ENCODE measurements at regions not wholly inside any gene's neighbourhood (a gene's known extent, or its start where the extent isn't known, plus 50 kb on each side); places are given as distances from the start of the nearest gene placed in this dataset.

DNA sequence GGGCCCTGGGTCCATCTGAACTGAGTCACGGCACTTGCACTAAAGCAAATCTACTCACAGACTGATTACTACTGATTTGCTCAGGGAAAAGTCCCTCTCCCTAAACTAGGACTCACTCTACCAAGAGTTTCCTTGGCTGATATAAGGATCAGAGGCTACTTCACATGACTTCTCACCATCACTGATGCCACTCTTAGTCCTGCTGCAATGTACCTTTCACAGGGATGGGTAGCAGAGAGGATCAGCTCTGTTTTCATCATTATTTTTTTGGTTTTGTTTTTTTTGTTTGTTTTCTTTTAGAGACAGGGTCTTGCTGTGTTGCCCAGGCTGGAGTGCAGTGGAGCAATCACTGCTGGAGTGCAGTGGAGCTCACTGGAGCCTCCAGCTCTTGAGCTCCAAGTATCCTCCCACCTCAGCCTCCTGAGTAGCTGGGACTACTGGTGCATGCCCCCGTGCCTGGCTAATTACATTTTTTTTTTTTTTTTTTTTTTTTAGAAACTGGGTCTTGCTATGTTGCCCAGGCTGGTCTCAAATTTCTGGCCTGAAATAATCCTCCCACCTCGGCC is 200.6 kb downstream of the JCAD start:
- no peak for DNase-seq (ENCODE audit: low read depth in 2 of 3, low spot score in 2 of 3)

DNA sequence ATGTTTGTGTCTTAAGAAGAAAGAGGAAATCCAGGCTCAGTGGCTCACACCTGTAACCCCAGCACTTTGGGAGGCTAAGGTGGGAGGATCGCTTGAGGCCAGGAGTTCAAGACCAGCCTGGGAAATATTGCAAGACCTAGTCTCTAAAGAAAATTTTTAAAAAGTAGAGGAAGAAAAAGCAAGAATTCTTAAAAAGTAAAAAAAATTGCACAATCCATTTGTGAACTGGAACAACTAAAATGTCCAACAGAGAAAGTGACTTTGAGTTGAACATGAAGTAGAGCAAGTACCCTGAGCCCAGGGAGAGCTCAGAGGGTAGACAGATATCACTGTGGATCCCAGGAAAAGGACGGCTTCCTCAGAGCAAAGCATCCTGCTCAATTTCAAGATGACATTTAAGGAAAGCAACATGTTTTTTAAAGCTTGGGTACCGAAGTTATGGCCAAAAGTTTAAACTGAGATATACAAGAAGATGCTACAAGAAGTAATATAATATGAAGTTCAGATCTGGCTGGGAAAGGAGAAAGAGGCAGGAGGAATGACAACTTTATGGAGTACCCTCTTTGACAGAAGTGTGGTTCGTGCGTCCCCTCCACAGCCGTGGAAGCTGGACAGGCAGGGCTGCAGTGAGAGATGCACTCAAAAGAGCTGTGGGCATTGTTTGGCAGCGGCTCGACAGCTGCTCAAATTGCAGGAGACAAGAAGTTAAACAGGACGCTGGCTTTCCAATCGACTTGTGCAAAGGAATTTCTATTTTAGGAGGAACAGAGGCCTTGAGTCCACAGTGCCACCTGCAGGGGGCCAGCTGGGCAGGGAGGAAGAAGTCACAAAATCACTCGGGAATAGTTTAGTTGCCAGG is 201.3 kb downstream of the JCAD start:
- DNase-seq (ENCODE audit: low read depth in 2 of 3, low spot score in 2 of 3): peak in 2 of 3 donors; percentile 36 to 55

DNA sequence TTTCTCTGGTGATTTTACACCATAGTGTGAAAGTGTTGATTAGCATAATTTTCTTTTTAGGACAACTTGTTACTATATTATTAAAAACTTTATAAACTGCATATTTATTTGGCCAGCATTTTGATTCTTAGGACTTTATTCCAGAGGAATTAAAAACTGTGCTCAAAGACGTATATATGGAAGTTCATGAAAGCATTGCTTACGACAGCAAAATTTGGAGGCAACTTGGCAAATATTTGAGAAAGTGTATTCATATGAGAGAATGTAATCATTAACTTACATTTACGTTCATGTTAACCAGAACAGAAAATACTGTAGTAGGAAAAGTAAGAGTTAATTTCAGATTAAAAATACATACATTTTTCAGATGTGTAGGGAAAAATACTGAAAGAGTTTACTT is 203.1 kb downstream of the JCAD start:
- DNase-seq (ENCODE audit: low read depth in 2 of 3, low spot score in 2 of 3): no peak

DNA sequence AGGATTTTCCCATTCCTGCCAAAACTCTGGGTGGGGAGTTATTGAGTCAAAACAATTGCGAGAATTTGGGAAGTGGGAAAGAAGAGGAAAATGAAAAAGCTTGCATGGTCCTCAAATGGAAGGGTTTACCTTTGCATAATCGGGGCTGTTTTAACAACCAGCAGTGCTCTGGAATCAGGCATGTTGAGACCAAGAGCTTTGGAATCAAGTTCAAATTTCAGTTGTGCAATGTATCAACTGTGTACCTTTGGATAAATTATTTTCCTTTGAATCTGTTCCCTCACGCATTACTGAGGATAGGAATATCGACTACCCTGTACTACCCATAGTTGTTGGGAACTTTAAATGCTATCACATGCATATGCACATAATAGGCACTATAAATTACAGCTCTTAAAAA is 205.5 kb downstream of the JCAD start:
- no peak for DNase-seq (ENCODE audit: low read depth in 2 of 3, low spot score in 2 of 3)

DNA sequence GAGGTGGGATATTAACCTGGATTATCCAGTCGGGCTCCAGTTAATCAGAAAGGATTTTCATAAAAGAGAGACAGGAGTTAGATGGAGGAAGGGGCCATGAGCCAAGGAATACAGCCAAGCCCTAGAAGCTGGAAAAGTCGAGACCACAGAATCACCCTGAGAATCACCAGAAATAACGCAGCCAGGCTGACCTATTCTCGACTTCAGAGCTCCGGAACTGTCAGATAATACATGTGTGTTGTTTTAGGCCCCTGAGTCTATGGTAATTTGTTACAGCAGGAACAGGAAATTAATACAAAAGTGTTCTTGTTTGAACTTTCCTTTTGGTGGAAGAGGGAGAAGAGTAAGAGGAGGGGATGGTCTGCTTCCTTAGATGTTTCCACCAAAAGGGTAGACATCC is 208.1 kb downstream of the JCAD start:
- DNase-seq (ENCODE audit: low read depth in 2 of 3, low spot score in 2 of 3): no peak

DNA sequence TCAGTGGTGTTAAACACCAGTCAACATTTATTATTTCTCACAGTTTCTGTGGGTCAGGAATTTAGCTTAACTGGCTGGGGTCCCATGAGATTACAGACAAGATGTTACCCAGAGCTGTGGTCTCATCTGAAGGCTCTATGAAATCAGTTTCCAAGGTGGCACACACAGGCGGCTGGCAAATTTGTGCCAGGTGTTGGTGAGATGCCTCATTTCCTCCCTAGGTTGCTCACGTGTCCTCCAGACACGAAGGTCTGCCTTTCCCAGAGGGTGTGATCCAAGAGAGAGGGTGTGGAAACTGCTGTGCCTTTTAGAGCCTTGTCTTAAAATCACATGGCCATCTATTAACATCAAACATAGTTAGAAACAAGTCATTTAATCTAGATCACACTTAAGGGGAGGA is 209.0 kb downstream of the JCAD start:
- DNase-seq (ENCODE audit: low read depth in 2 of 3, low spot score in 2 of 3): no peak

DNA sequence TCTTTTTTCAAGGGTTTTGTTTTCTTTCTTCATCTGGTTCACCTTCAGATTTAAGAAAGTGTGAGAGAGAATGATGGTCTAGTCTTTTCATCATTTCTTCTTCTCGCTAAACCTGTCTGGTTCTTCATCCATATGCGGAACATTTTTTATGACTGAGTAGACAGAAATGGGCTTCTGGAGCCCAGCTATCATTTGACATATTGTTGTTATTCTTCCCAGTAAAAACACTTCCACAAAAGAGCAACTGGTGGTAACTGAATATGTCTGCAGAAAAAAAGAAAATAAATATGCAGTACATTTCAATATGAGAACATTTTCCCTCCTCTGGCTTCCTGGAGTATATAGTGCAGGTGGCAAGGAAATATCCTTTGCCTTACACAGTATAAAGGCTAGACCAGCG is 209.5 kb downstream of the JCAD start:
- no peak for DNase-seq (ENCODE audit: low read depth in 2 of 3, low spot score in 2 of 3)

DNA sequence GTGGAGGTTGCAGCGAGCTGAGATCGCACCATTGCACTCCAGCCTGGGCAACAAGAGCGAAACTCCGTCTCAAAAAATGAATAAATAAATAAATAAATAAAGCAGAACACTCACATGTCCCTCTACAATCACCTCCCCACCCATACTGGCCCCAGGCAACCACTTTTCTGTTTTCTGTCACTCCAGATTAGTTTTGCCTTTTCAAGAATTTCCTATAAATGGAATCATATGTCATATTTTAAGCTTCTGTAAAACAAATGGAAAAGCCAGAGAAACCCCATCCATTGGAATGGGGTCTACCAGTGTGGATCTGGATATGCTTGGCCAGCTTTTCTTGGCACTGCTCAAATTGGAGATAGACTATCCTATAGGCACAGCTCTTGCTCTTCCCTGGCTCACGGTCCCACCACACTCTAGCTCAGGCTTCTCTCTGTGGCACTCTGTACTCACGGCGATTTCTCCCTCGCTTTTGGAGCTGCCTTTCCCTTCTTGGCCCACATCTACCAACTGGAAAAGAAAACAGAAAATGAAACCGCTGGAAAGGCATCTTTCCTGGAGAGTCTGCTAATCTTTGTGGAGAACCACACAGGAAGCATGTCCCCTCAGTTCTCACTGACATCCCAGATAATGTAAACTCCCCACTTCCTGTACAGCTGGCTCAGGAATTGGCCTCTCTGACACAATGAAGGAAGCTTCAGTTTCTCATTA is 210.1 kb downstream of the JCAD start:
- DNase-seq (ENCODE audit: low read depth in 2 of 3, low spot score in 2 of 3): peak in 2 of 3 donors; percentile 67 to 86

DNA sequence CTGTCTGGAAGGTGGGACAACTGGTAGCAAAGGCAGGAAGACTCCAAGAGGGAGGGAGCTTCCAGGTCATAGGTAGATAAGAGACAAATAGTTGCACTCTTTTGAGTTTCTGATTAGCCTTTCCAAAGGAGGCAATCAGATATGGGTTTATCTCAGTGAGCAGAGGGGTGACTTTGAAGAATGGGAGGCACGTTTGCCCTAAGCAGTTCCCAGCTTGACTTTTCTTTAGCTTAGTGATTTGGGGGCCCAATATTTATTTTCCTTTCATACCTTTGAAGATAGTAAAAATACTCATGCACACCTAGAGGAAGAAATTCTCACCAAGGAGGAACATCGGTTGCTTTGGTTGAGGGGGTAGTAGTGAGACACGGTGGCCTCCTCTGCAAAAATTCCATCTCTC is 212.1 kb upstream of the SVIL start:
- no peak for DNase-seq (ENCODE audit: low read depth in 2 of 3, low spot score in 2 of 3)

DNA sequence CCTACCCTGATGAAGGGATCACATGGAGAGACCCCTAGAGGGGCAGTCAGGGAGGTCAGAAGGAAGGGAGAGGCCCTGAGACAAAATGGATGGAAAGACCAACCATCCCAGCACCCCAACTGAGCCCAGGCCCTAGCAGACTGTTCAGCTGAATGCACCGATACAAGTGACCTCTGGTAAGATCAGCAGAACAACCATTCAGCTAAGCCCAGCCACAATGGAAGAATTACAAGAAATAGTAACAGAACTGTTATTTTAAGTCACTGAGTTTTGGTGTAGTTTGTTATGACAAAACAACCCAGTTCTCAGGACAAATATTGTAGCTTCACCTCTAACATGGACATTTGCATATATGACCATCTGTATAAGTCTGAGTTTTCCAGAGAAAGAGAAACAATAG is 210.4 kb upstream of the SVIL start:
- DNase-seq (ENCODE audit: low read depth in 2 of 3, low spot score in 2 of 3): no peak

DNA sequence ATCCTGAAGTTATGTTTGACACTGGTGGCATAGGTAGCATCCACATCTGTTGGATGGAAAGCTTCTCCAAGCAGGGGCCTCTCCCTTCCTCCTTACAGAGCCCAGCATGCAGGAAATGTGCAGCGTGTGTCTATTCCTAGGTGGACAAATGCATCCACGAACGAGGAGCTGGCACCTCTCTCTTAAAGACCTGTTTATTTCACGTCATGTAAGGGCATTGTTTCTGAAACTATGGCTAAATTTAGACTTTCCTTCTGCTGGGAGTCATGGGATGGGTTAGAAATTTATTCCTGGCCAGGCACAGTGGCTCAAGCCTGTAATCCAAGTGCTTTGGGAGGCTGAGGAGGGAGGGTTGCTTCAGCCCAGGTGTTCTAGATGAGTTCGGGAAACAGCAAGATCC is 208.4 kb upstream of the SVIL start:
- DNase-seq (ENCODE audit: low read depth in 2 of 3, low spot score in 2 of 3): no peak

DNA sequence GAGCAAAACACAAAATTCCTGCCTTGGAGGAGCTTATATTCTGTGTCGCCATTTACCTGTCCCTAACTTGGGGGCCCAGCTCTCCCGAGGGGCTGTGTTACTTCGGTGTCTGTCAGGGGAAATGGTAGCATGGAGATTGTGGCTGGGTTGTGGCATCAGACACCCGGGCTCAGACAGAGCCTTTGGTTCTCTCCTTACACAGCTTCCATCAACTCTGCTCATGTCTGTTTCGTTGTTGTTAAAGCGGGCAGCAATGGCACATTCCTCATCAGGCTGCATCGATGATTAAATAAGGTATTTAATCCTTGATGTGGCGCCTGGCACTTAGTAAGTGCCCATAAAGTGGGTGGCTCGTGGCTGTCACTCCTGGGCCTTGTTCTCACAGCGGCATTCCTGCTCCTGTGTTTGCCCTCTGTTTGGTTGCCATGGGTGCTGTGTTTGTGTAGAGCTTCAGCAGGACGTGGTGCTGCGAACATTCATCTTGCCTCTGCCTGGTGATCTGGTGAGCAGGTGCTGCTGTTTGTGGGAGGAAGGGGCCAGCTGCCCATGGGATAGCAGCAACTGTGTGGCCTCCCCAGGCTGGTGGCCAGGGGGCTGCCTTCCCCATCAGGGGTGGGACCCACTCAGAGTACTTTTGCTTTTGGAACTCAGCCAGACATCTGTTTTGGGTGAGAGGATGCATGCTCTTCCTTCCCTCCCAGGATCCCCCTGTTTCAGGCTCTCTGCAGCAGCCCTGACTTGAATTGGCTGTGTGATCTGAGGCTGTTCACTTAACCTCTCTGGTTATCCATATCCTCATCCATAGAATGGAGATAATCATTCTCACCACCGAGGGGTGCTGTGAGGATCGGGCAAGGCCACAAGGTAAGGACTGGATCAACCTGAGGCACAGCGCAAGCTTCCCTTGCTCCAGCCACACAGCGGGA is 207.2 kb upstream of the SVIL start:
- DNase-seq (ENCODE audit: low read depth in 2 of 3, low spot score in 2 of 3): peak in 2 of 3 donors; percentile 89 to 98

DNA sequence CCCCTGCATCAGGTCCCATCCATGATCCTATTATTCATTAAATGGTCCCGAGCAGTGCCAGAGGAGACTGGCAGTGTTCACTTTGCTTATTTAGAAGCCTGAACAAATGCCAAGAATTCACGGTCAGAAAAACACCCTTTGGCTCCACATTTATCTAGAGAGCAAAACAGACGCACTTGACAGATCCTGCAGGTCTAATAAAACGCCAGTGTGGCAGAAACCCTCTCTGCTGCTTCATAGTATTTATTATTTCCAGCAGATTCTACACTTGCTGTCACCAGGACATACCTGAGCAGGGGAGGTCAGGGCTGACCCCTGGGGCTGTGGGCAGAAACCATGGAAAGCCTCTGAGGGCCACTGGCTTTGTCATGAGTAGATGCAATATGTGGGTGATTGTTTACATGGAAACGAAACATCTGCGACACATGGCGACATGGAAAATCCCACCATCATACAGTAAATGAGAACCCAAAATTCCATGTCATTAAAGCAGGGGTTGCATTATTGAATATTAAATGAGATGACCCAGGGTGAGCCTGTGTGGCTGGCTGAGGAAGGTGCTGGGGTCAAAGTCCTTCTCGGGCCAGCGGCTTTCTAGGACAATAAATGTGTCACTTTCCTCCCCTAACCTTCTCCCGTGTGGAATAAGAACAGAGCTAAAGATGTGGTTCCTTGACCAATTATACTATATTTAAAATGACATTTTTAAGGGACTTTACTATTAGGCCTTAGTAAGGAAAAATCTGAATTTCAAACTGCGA is 205.9 kb upstream of the SVIL start:
- DNase-seq (ENCODE audit: low read depth in 2 of 3, low spot score in 2 of 3): no peak

DNA sequence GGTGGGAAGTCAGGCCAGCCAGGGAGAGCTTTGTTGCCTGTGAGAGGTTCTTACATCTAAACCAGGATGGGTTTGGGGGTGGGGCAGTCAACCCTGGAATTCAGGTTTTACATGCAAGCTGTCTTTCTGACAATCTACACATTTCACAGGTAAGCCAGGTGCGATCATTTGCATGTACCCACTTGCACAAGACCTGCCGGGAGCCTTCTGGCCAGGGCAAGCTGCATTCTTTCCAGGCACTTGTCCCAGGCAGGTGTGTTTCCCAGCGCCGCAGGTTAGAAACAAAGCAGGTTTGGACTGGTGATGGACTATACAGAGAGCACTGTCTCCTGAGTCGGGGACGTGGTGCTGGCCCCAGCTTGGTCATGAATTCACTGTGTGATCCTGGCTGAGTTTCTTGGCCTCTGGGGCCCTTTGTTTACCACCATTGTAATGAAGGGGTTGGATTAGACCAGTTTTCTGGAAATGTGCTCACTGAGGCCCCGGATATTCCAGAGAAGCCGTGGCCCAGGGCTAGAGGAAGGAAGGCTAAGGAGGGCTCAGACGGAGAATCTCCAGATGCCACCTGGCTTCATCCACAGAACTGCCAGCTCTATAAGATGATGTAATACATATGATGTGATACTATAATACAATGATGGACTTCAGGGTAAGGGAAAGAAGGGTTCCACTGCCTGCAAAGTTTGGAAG is 205.2 kb upstream of the SVIL start:
- no peak for DNase-seq (ENCODE audit: low read depth in 2 of 3, low spot score in 2 of 3)

DNA sequence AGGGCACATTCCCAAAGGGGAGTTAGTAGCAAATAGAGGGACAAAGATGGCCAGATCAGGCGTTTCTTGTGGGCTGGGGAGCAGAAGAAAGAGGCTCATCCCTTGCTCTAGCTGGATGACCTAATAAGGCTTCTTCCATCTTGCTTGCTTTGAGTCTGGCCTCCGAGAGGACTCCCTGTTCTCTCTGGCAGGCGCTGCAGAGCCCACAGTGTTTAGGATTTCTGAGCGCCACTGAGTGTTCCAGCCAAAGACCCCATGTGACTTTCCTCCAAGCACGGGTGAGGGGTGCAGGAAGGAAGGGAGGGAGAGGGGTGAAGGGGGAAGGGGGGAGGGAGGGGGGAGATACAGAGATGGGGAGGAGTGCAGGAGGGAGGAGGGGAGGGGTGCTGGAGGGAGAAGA is 203.8 kb upstream of the SVIL start:
- no peak for DNase-seq (ENCODE audit: low read depth in 2 of 3, low spot score in 2 of 3)

DNA sequence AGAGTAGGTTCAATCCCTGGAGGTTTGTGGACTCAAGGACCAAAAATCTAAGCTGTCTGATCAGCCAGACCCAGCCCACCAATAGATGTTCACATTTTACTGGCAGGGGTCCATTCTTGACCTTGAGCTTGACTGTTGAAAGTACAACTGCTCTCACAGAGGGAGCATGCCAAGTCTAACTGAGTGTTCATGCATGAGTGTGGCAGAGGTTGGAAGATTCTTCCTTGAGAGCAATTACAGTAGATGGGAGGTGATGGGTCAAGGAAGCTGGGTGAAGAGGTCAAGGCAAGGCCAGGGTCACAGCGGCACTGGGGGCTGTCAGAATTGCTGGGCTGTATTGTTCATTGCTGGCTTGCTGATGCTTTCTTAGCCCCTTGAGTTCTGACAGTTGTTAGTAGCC is 202.8 kb upstream of the SVIL start:
- no peak for DNase-seq (ENCODE audit: low read depth in 2 of 3, low spot score in 2 of 3)

DNA sequence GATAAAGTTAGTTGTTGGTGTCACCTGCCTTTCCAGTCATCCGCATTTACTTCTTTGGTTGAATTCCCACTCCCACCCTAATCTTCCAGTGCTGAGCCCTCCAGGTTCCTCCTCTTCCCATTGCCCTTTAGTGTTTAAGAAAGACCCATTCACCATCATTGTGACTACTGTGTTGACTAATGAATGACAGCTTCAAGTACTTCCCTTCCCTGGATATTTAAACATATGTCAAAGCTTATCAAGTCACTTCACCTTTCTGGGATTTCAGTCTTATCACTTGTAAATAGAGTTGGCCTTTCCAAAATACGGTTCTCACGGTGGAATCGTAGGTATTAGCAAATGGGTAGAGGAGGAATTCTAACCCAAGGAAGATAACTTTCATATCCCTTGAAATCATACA is 201.6 kb upstream of the SVIL start:
- DNase-seq (ENCODE audit: low read depth in 2 of 3, low spot score in 2 of 3): no peak

DNA sequence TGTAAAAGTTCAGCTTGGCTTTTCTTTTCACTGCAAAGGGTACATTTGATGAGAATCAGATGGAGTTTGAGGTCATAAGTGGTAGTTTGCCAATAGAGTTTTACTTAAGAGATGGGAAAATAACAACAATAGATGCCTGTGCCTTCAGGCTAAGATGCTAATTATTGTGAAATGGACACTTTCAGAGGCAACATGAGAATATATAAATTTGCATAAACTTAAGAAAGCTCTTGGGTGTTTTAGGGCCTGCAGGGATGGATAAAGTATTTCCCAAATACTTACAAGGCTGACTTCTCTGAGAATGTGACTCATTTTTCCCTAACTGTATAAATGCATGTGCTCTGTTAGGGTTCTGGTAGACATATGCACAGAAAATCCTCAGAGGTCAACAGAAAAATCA is 200.3 kb upstream of the SVIL start:
- DNase-seq (ENCODE audit: low read depth in 2 of 3, low spot score in 2 of 3): no peak

Data from hematopoietic multipotent progenitor cell (in vitro differentiated cells).